ENCODE measurements at regions not wholly inside any gene's neighbourhood (a gene's known extent, or its start where the extent isn't known, plus 50 kb on each side); places are given as distances from the start of the nearest gene placed in this dataset.

- Histone ChIP-seq H3K9me3 (ENCODE audit: control insufficient read depth in 1 of 2, insufficient read depth in 1 of 2, low read depth in 1 of 2, low read length in 2 of 2) (no peaks in the 10 kb centered on the region), H3K36me3 (ENCODE audit: control insufficient read depth in 1 of 2, insufficient read depth in 2 of 2, low read length in 2 of 2) (no peaks in the 10 kb centered on the region), H3K27ac (ENCODE audit: low read depth, low read length) (no peak overlapping the region), H3K4me3 (replicated peaks in 1 of 2; ENCODE audit: low read depth in 1 of 2, low read length in 2 of 2) (no peak overlapping the region), H3K4me1 (ENCODE audit: control insufficient read depth in 1 of 2, insufficient read depth in 2 of 2, low read length in 2 of 2) (no peaks in the 10 kb centered on the region), H3K9me2 (ENCODE audit: insufficient read depth) (no peaks in the 10 kb centered on the region), H3K79me2 (ENCODE audit: insufficient read depth, low read length) (no peaks in the 10 kb centered on the region), H3K4me2 (ENCODE audit: low read length) (no peak overlapping the region), H4K20me1 (ENCODE audit: insufficient read depth) (no peaks in the 10 kb centered on the region), H3K27me3 (ENCODE audit: insufficient read depth, low read length) (peaks cover 4% of the 10 kb centered on the region; the same call in 1 of the 2 replicates), H3K9ac (ENCODE audit: low read length) (no peak overlapping the region), H2AFZ (ENCODE audit: low read depth, low read length, poor library complexity, severe bottlenecking) (no peak overlapping the region)
- no TSS peak for BruUV-seq (replicated peaks)
- POLR2A ChIA-PET = no interaction called here
- ATAC-seq = no peak
- DNase-seq (ENCODE audit: low read depth, low spot score) = no peak
- TF ChIP-seq CEBPB (IDR thresholded peaks at IDR 0.05; ENCODE audit: low read depth) = no peak
- no peak for TF ChIP-seq ZNF274 (IDR thresholded peaks at IDR 0.05; ENCODE audit: low read depth, low read length)
- TF ChIP-seq SIN3A (IDR thresholded peaks at IDR 0.05; ENCODE audit: low read depth) = no peak
- intact Hi-C loops (cut with micrococcal nuclease) = no loop called here
- CTCF ChIA-PET = no interaction called here
- RAD21 ChIA-PET (ENCODE audit: low non-redundant PET in 1 of 2, low total read pairs in 2 of 2, uncharacterized antibody in 2 of 2, unreplicated experiment in 2 of 2) = no interaction called here
Measured at GRCh38 chr17:83149761-83150251, 70.4 kb downstream of the METRNL start.

GRCh38 chr17:83150369-83151055 lies 71.1 kb downstream of the METRNL start:
- no peaks in the 10 kb centered on the region for H3K9me2 ChIP-seq (ENCODE audit: insufficient read depth)
- no TSS peak for BruUV-seq (replicated peaks)
- H3K4me2 ChIP-seq (ENCODE audit: low read length) = no peak overlapping the region
- no peaks in the 10 kb centered on the region for H3K9me3 ChIP-seq (ENCODE audit: control insufficient read depth in 1 of 2, insufficient read depth in 1 of 2, low read depth in 1 of 2, low read length in 2 of 2)
- ATAC-seq (no peak), DNase-seq (ENCODE audit: low read depth, low spot score) (no peak)
- no peak overlapping the region for H3K27ac ChIP-seq (ENCODE audit: low read depth, low read length)
- ChIA-PET POLR2A (no interaction called here), CTCF (no interaction called here), RAD21 (ENCODE audit: low non-redundant PET in 1 of 2, low total read pairs in 2 of 2, uncharacterized antibody in 2 of 2, unreplicated experiment in 2 of 2) (no interaction called here)
- no peak overlapping the region for H3K4me3 ChIP-seq (replicated peaks in 1 of 2; ENCODE audit: low read depth in 1 of 2, low read length in 2 of 2)
- H3K4me1 ChIP-seq (ENCODE audit: control insufficient read depth in 1 of 2, insufficient read depth in 2 of 2, low read length in 2 of 2) = 0 out of 4 replicates have a peak, but pooled peaks cover 0 to under 1% of the 10 kb centered on the region in 2 experiments
- no peaks in the 10 kb centered on the region for H4K20me1 ChIP-seq (ENCODE audit: insufficient read depth)
- H3K27me3 ChIP-seq (ENCODE audit: insufficient read depth, low read length) = peaks cover 4% of the 10 kb centered on the region; the same call in 1 of the 2 replicates
- no peaks in the 10 kb centered on the region for H3K79me2 ChIP-seq (ENCODE audit: insufficient read depth, low read length)
- no peak overlapping the region for H3K9ac ChIP-seq (ENCODE audit: low read length)
- TF ChIP-seq SP1 (IDR thresholded peaks at IDR 0.05; ENCODE audit: low read depth) = no peak
- no peak for TF ChIP-seq JUND (IDR thresholded peaks at IDR 0.05)
- no peak for TF ChIP-seq ATF3 (IDR thresholded peaks at IDR 0.05)
- no peak for TF ChIP-seq POLR2A (IDR thresholded peaks at IDR 0.05; ENCODE audit: borderline replicate concordance, extremely low read depth, insufficient read depth, insufficient read length)
- no peak for TF ChIP-seq TCF7L2 (IDR thresholded peaks at IDR 0.05; ENCODE audit: borderline replicate concordance, extremely low read depth, insufficient read depth, insufficient read length)
- no peak for TF ChIP-seq EGR1 (IDR thresholded peaks at IDR 0.05; ENCODE audit: low read depth)
- no peak for TF ChIP-seq REST (IDR thresholded peaks at IDR 0.05; ENCODE audit: low read depth)
- no peak for TF ChIP-seq CBX3 (IDR thresholded peaks at IDR 0.05; ENCODE audit: low read depth)
- no peak for TF ChIP-seq RAD21 (IDR thresholded peaks at IDR 0.05; ENCODE audit: low read depth)
- no peak for TF ChIP-seq ELF1 (IDR thresholded peaks at IDR 0.05; ENCODE audit: borderline replicate concordance, low read depth)
- TF ChIP-seq SRF (IDR thresholded peaks at IDR 0.05; ENCODE audit: low read depth) = no peak
- no peak for TF ChIP-seq POLR2AphosphoS5 (IDR thresholded peaks at IDR 0.05; ENCODE audit: low read depth, low read length)
- TF ChIP-seq ZFX (IDR thresholded peaks at IDR 0.05) = no peak
- TF ChIP-seq FOSL1 (IDR thresholded peaks at IDR 0.05; ENCODE audit: low read depth) = no peak
- no peak for TF ChIP-seq MAX (IDR thresholded peaks at IDR 0.05)
- no peaks in the 10 kb centered on the region for H3K36me3 ChIP-seq (ENCODE audit: control insufficient read depth in 1 of 2, insufficient read depth in 2 of 2, low read length in 2 of 2)
- intact Hi-C loops (cut with micrococcal nuclease) = no loop called here
- H2AFZ ChIP-seq (ENCODE audit: low read depth, low read length, poor library complexity, severe bottlenecking) = no peak overlapping the region
